ENCODE measurements at regions not wholly inside any gene's neighbourhood (a gene's known extent, or its start where the extent isn't known, plus 50 kb on each side); places are given as distances from the start of the nearest gene placed in this dataset.

GRCh38 chr4:89619206-89619962, 217.6 kb downstream of the SNCA start:
- DNase-seq (ENCODE audit: low read depth), result peak; percentile 4
- no peak for TF ChIP-seq CTCF (conservative IDR thresholded peaks at IDR 0.05; ENCODE audit: low read depth, low read length)
- H3K4me3 ChIP-seq (ENCODE audit: low read depth, low read length), result no peak overlapping the region

GRCh38 chr4:89618151-89618550, 218.8 kb downstream of the SNCA start:
- TF ChIP-seq CTCF (conservative IDR thresholded peaks at IDR 0.05; ENCODE audit: low read depth, low read length), result no peak
- H3K4me3 ChIP-seq (ENCODE audit: low read depth, low read length), result no peak overlapping the region
- DNase-seq (ENCODE audit: low read depth), result no peak

GRCh38 chr4:89617317-89617716, 219.6 kb downstream of the SNCA start:
- DNase-seq (ENCODE audit: low read depth), result peak; percentile 13
- no peak overlapping the region for H3K4me3 ChIP-seq (ENCODE audit: low read depth, low read length)
- TF ChIP-seq CTCF (conservative IDR thresholded peaks at IDR 0.05; ENCODE audit: low read depth, low read length), result no peak

GRCh38 chr4:89616382-89616781, 220.6 kb downstream of the SNCA start:
- no peak for TF ChIP-seq CTCF (conservative IDR thresholded peaks at IDR 0.05; ENCODE audit: low read depth, low read length)
- no peak for DNase-seq (ENCODE audit: low read depth)
- no peak overlapping the region for H3K4me3 ChIP-seq (ENCODE audit: low read depth, low read length)

- no peak overlapping the region for H3K4me3 ChIP-seq (ENCODE audit: low read depth, low read length)
- TF ChIP-seq CTCF (conservative IDR thresholded peaks at IDR 0.05; ENCODE audit: low read depth, low read length), result no peak
- no peak for DNase-seq (ENCODE audit: low read depth)
These were observed 221.9 kb downstream of the SNCA start for GRCh38 chr4:89615051-89615450.

GRCh38 chr4:89614155-89614554, 222.8 kb downstream of the SNCA start:
- no peak for TF ChIP-seq CTCF (conservative IDR thresholded peaks at IDR 0.05; ENCODE audit: low read depth, low read length)
- DNase-seq (ENCODE audit: low read depth), result no peak
- no peak overlapping the region for H3K4me3 ChIP-seq (ENCODE audit: low read depth, low read length)

GRCh38 chr4:89610236-89610635, 226.7 kb downstream of the SNCA start:
- no peak overlapping the region for H3K4me3 ChIP-seq (ENCODE audit: low read depth, low read length)
- DNase-seq (ENCODE audit: low read depth), result no peak
- no peak for TF ChIP-seq CTCF (conservative IDR thresholded peaks at IDR 0.05; ENCODE audit: low read depth, low read length)
